ENCODE measurements at regions not wholly inside any gene's neighbourhood (a gene's known extent, or its start where the extent isn't known, plus 50 kb on each side); places are given as distances from the start of the nearest gene placed in this dataset.

DNA sequence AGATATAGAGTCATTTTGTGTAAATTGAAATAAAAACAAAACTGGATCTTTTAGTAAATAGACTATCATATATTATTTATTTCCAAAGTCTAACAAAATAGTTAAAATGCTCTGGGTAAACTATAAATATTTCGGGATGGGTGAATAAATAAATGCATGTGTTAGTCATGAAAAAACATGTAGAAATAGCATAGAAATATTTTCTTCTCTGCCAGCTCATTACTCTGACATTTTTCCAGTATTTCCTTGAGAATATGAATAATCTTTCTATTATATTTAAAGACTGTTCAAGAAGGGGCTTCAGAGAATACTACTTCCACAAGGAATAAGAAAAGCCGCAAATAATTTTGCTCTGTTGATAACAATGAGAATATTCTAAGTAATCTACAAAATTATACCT lies 880.4 kb downstream of the TRIB2 start:
- TF ChIP-seq POLR2A (IDR thresholded peaks at IDR 0.05; ENCODE audit: low read length) (no peak), ESRRA (IDR thresholded peaks at IDR 0.05; ENCODE audit: borderline replicate concordance, low read length) (no peak), CEBPB (IDR thresholded peaks at IDR 0.05) (no peak), MYC (IDR thresholded peaks at IDR 0.05; ENCODE audit: borderline replicate concordance, low read length) (no peak), MAX (IDR thresholded peaks at IDR 0.05) (no peak), BHLHE40 (IDR thresholded peaks at IDR 0.05; ENCODE audit: low read depth, low read length) (no peak), EP300 (IDR thresholded peaks at IDR 0.05) (no peak), USF2 (IDR thresholded peaks at IDR 0.05) (no peak), RNF2 (IDR thresholded peaks at IDR 0.05; ENCODE audit: borderline replicate concordance, low read depth) (no peak), RCOR1 (IDR thresholded peaks at IDR 0.05; ENCODE audit: low read depth, low read length) (no peak)
- TF ChIP-seq, protein P1, sequence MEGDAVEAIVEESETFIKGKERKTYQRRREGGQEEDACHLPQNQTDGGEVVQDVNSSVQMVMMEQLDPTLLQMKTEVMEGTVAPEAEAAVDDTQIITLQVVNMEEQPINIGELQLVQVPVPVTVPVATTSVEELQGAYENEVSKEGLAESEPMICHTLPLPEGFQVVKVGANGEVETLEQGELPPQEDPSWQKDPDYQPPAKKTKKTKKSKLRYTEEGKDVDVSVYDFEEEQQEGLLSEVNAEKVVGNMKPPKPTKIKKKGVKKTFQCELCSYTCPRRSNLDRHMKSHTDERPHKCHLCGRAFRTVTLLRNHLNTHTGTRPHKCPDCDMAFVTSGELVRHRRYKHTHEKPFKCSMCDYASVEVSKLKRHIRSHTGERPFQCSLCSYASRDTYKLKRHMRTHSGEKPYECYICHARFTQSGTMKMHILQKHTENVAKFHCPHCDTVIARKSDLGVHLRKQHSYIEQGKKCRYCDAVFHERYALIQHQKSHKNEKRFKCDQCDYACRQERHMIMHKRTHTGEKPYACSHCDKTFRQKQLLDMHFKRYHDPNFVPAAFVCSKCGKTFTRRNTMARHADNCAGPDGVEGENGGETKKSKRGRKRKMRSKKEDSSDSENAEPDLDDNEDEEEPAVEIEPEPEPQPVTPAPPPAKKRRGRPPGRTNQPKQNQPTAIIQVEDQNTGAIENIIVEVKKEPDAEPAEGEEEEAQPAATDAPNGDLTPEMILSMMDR (IDR thresholded peaks at IDR 0.05): no peak

Measured in A549 (cell line).